Activated gamma-delta T cell treated with Interleukin-2 at 50 U/mL for 16 hours (primary cell): ENCODE measurements at regions not wholly inside any gene's neighbourhood (a gene's known extent, or its start where the extent isn't known, plus 50 kb on each side); places are given as distances from the start of the nearest gene placed in this dataset.
"Not testable (repeated sequence)": the region's sequence is repeated elsewhere in the genome, so short reads cannot be mapped to it uniquely, and the experiment has no call there.

Experiments
- DNase-seq: peaks from one replicate; pipeline ENCODE4 v3.0.0-alpha.2; 2020

DNA sequence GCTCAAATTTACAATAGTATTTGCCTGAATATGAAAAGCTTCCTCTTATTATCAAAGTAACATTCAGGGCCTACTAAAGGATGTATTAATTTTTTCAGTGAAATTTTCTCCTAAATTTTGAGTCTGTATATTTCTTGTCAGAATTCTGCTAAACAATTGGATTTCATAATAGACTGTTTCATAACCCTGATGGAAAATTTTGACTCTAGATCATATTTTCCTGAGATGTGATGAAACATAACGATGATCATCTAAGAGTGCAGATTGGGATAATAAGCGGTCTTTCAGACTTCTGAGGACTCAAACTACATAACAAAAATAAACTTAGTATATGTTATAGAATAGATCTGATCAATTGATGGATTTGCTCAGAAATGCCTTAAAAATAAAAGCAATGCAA lies 574.5 kb upstream of the TBL1XR1 start:
- no peak for DNase-seq

DNA sequence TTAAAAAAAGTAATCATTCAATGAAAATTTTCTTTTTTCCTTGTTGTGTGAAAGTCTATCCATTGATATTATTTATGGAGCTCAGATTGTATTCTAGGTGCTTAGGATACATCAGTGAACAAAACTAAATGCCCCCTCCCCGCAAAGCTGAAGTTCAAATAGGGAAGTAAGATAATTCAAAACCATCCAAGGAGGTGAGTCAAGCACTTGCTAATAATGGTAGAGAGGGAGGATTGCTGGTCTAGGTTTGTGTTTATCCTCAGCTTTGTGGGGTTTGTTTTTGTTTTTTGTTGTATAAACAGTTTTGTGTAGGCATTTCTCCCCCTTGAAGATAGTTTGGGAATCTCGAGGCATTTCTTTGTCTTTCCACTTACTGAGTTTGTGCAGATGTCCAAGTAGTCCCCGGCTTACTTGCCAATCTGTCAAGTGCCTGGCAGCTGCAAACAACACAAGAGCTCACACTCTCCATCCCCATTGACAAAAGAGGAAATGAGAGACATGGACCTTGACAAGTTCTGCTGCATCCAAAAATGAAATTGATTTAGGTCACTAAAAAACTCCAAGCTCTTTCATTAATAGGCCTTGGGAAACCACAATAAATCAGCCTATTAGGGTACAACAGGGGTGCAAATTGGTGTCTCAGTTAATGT lies 575.8 kb upstream of the TBL1XR1 start:
- DNase-seq: no peak

DNA sequence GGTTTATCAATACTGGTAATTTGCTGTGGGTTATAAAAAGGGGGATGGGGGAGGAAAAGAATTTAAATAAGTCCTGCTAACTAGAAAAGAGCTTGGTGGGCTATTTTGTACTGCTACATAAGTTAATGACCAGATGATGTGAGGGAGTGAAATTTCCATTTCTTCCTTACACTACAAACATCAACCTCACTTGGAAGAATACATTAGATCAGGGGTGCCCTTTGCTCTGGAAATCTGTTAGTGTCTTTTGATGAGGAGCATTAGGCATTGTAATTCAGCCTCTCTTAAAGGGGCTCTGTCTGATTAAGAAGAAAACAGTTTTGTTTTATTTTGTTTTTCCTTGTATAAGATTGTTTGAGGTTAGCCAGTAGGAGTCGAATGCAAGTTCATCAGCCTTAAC lies 576.4 kb upstream of the TBL1XR1 start:
- no peak for DNase-seq

DNA sequence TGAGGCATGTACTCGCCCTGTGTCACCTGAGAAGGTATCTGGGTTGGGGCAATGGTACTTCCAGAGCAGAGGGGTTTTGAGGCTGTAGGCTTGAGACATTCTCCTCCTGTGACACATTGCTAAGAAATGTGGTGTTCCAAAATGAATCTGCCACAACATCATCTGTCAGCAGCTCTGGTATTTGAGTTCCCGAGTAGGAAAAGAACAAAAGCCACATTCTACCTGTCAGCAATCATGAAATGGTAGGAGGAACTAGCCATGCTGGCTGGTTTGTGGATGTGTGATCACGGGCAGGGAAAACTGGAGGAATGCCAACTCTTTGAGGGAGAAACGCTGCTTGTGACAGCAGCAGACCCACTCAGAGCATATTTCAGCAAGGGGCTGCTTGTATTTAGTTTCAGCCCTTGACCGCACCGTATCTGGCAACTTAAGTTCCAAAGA lies 579.4 kb upstream of the TBL1XR1 start:
- DNase-seq: no peak

DNA sequence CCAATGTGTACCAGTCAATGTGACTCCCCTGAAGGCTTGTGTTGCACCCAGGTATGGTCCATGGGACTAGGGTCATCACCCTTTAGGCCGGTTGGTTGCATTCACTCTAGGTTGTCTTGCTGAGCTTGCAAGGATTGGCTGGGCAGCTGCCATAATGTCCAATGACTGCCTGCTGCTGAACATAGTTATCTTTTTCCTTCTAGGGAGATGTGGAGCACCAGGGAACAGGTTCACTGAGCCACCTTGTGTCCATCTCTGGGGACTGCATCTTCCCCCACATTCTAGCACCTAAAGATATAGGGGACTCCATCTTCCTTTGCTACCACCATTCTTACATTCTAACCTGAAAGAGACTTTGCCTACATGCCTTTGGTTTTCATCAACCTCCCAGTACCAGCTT lies 580.4 kb upstream of the TBL1XR1 start:
- peak; percentile 10 for DNase-seq

DNA sequence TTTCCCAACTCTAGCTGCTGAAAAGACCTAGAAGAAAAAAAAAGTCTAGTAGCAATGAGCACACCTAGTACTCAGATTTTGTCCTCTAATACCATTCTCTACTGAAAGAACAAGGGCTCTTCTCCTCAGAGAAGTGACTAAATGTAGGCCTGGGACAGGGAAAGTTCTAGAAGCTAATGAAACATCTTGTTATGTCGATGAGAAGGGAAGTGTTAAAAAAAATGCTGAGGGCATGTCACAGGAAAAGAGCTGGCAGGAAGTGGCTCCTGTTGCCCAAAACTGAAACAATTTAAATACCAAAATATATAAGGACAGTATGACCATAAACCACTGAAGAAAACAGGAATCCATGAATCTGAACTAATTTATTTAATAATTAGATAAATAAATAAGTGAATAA lies 581.4 kb upstream of the TBL1XR1 start:
- DNase-seq: no peak

DNA sequence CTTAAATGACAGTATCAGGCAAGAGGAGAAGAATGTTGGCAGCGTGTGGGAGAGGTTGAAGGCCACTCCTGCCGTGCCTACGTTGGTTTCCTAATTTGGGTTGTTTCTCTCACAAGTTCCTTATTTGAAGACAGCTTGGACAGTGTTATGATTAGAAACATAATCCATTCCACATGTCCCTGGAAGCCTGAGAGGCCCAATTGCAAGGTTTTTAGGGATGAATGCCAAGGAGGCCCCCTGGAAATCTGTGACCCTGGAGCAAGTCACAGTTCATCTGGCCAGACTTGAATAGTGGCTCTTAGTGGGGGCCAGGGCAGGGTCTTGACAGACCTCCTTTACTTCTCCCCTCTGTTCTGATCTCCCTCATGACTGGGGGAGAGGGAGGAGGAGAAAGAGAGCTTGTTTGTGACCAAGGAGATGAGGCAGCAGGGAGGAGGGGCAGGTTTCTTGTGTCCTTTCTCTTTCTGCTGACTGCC lies 584.4 kb upstream of the TBL1XR1 start:
- no peak for DNase-seq

DNA sequence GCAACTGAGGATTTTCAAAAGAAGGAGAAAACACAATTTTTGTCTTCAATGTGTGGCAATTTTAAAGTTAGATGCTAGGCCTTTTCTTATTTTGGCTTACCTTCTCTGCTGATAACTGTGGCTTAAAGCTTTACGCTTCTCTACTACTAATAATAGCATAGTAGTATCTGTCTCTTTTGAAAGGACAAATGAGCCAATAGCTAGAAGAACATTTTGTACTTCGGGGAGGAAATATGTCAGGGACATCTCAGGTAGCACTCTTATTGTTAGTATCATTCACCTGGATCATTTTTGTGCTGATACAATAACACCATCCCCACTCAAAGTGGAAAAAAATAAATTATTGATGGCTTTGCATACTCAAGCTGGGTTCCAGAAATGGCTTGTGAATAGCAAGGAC lies 586.1 kb upstream of the TBL1XR1 start:
- DNase-seq: no peak

DNA sequence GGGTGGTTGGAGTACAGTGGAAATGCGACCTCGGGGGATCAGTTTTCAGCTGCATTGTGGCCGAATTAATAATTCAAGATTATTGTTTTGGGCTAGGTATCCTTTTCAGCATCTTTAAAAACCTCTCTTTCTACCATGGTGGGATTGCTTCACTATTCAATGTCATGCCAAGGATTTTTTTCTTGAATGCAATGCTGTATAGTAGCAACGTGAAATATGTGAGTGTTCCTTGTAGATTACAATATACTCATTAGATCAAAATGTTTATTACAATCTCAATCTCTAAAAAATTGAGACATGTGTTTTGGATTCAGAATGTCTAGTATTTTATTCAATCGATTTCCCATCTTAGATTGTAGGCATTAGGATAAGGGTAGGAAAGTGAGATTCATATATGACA lies 586.5 kb upstream of the TBL1XR1 start:
- DNase-seq: no peak

DNA sequence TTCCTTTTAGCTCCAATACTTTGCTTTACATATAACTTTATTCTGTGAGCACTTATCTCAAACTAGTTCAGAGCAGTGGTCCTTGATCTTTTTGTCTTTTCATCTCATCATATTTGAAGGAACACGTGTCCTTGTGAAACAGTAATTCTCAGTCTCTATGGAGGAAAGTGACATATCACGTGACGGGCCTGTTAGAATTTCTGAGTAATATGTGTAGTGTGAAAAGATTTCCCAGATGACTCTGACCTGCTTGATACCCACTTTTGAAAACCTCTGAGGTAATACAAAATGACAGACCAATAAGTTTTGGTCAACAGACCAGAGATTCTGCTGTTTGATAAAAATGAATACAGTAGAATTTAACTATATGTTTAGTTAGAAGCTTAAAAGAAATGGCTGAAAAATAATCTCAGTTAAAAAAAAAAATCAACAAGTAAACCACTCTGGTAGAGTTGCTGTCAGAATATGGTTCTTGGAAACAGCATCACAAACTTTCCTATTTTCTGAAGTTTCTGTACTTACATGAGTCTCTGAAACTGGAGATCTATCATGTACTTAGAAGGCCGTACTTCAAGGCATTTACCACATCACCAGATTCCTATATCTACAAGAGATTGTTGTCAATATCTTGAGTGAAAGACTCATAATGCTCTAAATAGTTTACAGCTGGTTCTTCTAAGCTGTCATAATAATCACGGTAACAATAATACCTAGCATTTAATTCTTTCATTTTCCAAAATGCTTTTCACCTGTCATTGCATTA lies 590.2 kb upstream of the TBL1XR1 start:
- DNase-seq: no peak

DNA sequence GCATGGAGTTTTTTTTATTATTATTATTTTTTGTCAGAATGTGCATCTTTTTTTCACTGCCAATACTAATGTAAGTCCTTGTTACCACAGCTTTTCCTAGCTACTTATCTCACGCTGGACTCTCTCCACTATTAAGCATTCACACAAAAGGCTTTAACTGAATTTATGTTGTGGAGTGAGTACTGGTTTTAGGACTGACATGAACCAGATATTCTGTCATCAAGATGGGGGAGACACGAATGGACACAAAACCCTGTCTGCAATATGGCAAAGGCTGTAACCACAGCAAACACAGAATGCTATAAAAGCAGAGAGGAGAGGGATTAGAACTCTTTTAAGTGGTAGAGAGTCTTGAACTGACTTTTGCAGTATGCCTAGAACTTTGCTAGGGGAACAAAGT lies 592.2 kb upstream of the TBL1XR1 start:
- no peak for DNase-seq

DNA sequence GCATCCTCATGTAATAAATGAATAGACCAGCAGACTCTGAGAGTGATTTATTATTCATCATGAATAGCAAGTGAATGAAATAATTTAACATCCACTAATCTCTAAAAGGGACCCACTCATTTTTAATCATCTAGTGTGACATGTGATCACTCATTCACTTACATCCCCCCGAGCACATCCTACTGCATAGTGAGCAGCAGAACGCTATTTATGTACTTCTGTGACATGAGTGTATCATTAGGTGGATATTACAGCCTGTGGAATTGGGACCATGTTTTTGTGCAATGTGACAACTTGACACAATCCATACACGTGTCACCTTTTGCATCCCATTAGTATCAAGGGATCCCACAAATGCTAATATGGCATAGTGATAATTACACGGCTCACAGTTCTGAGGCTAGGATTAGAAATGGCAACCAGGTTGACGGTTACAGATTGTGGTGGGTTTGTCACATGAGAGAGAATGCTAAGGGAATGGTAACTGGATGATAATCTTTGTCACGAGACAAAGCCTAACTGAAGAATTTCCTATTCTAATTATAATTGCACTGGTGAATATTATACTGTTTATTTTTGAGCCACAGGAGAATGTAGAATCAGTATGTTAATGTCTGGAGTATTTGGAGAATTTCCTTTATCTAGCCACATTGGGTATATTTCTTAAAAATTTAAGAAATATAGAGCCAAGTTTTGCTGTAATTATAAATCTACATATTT lies 595.2 kb upstream of the TBL1XR1 start:
- DNase-seq: no peak

DNA sequence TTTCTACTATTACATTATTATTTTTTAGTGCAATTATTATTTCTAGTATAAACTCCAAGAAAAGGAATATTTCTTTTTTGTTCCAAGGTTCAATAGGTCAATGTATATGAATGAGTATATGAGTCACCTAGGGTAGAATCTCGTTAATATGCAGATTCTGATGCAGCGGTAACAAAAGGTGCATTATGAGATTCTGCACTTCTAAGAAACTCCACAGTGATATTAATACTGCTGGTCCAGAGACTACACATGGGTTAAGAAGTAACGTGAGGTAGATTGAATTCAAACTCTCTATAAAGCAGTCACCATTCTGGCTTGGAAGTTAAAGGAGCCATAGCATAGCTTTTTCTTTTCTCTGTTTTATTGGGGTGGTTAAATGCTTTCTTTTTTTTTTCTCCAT lies 596.2 kb upstream of the TBL1XR1 start:
- DNase-seq: no peak

DNA sequence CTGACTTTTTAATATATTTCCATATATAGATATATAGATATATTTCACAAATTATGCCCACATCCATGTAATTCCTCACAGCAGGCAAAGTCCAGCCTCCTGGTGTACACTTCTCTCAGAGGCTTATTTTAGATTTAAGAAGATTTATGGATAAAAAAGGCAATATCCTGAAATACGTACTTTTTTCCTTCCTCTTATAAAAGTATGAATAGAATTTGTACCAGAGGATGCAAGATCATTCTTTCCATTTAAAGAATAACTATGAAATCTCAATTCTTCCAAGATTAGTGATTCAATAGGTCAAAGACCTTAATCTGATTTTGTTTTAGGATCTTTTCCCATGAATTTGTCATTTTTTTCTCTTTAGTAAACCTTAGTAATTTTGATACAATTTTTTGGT lies 597.9 kb upstream of the TBL1XR1 start:
- DNase-seq: no peak

DNA sequence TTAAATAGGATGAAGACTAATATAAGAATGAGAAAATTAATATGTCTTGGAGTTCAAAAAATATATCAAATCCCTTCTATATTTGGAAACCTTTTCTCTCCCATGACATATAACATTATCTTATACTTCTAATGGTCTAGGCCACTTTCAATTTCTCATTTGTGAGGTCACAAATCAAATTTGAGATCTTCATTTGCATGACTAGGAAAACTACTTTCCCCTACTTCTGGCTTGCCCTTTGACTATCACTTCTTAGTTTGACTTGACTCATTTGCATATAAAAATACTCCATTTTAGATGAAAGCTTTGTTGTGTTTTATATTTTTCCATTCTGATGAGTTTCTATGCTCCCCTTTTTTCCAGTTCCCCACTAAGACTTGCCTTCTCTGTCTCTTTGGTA lies 598.6 kb upstream of the TBL1XR1 start:
- no peak for DNase-seq

DNA sequence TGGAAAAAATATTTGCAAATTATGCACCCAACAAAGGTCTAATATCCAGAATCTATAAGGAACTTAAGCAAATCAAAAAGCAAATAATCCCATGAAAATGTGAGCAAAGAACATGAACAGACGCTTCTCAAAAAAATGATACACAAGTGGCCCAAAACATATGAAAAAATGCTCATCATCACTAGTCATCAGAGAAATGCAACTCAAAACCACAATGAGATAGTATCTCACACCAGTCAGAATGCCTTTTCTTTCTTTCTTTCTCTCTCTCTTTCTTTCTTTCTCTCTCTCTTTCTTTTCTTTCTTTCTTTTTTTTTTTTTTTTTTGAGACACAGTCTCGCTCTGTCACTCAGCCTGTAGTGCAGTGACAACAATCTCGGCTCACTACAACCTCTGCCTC lies 602.9 kb upstream of the TBL1XR1 start:
- not testable (repeated sequence) for DNase-seq

DNA sequence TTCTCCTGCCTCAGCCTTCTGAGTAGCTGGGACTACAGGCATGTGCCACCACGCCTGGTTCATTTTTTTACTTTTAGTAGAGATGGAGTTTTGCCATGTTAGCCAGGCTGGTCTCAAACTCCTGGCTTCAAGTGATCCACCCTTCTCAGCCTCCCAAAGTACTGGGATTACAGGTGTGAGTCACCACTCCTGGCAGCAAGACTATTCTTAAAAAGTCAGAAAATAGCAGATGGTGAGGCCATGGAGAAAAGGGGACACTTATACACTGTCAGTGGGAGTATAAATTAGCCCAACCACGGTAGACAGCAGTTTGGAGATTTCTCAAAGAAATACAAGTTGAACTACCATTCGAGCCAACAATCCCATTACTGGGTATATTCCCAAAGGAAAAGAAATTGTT lies 603.3 kb upstream of the TBL1XR1 start:
- no peak for DNase-seq

DNA sequence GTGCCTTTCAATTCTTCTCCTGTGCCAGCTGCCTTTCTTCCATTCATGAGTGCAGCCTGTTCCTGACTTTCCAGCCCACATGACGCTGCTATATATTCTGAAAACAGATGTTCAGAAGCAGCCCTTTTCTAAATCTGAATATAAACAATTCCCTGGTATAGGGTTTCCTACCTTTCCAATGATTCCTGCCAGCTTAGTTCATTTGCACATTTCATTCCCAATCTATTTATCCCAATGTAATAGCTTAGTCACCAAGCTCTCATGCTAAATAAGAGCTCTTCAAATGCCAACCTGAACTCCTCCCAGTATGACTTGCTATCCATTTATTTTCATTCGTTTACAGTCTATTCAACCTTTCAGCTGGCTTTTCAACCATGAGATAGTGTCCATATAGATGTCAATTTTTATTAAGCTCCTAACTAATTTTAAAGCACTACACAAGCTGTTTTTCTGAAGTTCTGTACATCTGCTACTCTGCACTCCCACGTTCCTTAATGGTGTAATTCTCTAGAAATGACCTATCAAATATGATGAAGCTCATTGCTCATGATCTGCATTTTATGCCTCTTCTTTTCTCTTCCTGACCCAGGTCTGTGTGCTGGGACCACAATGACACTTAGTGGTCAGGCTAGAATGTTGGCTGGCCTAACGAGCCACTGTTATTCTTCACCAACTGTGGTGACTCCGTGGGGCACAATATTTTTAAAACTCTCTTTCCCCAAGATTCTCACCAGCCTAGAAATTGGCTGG lies 605.0 kb upstream of the TBL1XR1 start:
- no peak for DNase-seq

DNA sequence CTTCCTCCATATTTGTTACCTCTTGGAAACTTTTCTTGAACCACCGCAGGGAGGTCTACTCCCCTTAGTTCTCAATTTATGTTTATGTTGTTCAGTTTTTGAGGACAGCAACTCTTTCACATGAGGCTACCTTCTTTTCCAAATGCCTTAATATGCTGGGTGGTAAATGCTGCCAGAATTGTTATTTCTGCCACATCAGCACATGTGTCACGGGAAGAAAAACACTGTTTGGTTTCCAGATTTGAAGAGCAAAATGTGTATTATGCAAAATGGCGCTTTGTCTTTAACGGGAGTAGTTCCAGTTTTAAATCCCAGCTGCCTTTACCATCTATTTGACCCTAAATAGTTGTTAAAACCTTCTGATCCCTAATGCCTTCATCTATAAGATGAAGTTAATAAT lies 606.2 kb upstream of the TBL1XR1 start:
- DNase-seq: no peak

DNA sequence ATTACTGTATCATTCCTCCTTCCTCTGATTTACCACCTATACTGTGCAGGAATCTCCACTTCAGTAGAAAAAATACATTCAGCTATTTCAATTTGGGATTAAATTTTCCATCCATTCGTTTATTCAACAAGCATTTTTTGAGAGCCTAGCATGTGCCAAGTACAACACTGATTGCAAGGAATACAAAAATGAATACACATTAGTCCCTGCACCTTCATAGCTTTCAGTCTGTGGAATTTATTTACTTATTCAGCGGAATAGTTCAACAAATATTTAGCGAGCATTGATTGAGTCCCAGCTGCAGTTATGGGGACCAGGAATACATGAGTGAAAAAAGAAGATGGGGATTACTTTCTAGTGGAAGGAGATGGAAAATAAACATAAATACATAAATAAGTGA lies 606.8 kb upstream of the TBL1XR1 start:
- DNase-seq: no peak

DNA sequence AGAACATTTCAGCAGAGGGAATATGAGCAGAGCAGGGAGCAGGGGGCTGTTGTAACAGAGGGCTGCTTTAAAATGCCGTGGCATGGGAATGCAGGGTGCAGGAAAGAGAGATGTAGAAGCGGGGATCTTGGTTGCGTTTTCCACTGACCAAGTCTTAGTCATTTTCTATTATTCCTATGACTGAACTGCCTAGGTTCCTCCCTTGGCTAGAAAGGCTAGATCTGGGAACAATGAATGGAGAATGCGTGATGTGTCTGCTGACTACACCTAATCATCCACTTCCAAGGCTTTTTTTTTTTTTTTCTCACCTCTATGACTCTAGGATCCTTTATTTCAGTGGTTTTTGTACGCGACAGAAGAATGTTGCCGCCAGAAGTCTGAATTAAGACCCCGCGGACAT lies 607.4 kb upstream of the TBL1XR1 start:
- no peak for DNase-seq

DNA sequence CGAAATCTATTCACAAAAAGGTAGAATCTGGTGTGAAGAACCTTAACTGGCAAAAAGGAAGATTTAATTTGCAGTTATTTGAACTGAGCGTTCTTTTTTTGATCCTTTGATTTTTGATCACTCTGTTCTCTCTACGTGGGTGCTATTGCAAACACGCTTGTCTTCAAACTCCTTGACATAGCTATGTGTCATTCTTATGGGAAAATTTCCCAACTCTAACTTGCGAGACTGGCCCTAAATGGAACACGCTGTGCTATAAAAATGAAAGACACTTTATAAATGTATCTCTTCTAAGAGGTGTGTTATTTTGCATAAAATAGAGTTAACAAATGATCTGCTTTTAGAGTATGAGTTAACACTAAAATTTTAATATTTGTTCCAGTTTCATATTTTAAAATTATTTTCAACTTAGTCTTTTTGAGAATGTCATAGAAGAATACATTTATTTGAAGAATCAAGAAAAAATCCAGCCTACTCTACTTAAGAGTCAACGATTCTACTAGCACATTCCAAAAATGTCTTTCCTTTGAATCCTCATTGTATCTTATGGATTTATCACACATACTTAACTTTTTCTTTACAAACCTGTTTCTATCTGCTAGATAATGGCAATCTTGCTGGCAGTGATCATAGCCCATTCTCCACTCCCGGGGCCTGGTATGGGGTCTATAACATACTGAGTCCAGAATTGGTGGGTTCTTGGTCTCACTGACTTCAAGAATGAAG lies 610.0 kb upstream of the TBL1XR1 start:
- no peak for DNase-seq
